ENCODE measurements at regions not wholly inside any gene's neighbourhood (a gene's known extent, or its start where the extent isn't known, plus 50 kb on each side); places are given as distances from the start of the nearest gene placed in this dataset.

DNA sequence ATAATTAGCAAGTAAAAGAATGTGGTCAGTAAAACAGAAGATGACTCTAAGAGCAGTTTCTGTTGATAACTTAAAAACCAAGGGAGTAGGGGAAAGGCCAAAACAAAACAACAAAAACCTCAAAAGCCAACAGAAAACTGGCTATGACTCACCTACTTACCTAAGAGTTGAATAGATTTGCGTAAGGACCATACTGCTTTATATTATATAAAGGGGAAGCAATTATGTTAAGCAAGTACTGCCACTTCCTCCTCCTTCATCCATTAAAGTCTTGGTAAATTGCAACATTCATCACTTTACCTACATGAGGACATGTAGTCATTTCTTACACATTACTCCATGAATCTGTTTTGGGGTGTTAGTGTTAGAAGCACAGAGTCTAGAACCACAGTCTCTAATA lies 85.9 kb upstream of the FAM47A start:
- no peak for TF ChIP-seq SIN3A (IDR thresholded peaks at IDR 0.05; ENCODE audit: low read depth)
- TF ChIP-seq CTCF (IDR thresholded peaks at IDR 0.05 in 2 of 3, conservative IDR thresholded peaks at IDR 0.05 in 1 of 3; ENCODE audit: borderline replicate concordance in 1 of 3, insufficient read depth in 1 of 3, low read depth in 2 of 3, low read length in 2 of 3) = no peak
- TF ChIP-seq EGR1 (IDR thresholded peaks at IDR 0.05; ENCODE audit: low read depth) = no peak
- no peak for TF ChIP-seq EZH2 (IDR thresholded peaks at IDR 0.05)
- TF ChIP-seq, protein P1, sequence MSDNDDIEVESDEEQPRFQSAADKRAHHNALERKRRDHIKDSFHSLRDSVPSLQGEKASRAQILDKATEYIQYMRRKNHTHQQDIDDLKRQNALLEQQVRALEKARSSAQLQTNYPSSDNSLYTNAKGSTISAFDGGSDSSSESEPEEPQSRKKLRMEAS (IDR thresholded peaks at IDR 0.05) = no peak
- TF ChIP-seq RAD21 (IDR thresholded peaks at IDR 0.05; ENCODE audit: low read depth) = no peak
- no peak for TF ChIP-seq POLR2A (IDR thresholded peaks at IDR 0.05; ENCODE audit: borderline replicate concordance, extremely low read depth, insufficient read depth, insufficient read length)

Measured in HCT116 (cell line).